DND-41 (cell line): ENCODE measurements at regions not wholly inside any gene's neighbourhood (a gene's known extent, or its start where the extent isn't known, plus 50 kb on each side); places are given as distances from the start of the nearest gene placed in this dataset.

Source experiments
- ATAC-seq: fragments of 200-7000 bp; cut with Tn5 transposase; 3 replicates; pipeline ENCODE4 v1.9.1; 2021; ENCODE audit warnings: low read depth; ENCODE audit not compliant: insufficient read depth
- DNase-seq: peaks from one replicate; pipeline ENCODE4 v3.0.0-alpha.2; 2020
- H2AFZ ChIP-seq: 2 replicates; pipeline ENCODE4 v1.6.0; 2012; ENCODE audit warnings: low read depth, low read length
- H3K27ac ChIP-seq: 2 replicates; pipeline ENCODE4 v1.5.1; 2012; ENCODE audit warnings: low read length, inconsistent platforms
- H3K27me3 ChIP-seq: fragments of 200-600 bp; sonication (generic); 2 replicates; pipeline ENCODE4 v1.6.0; 2012; ENCODE audit warnings: low read length, mild to moderate bottlenecking, inconsistent platforms; ENCODE audit not compliant: insufficient read depth, poor library complexity
- H3K36me3 ChIP-seq: 2 replicates; pipeline ENCODE4 v1.5.1; 2012; ENCODE audit warnings: low read length, inconsistent platforms; ENCODE audit not compliant: insufficient read depth
- H3K4me1 ChIP-seq: 2 replicates; pipeline ENCODE4 v1.5.1; 2012; ENCODE audit warnings: mild to moderate bottlenecking, low read length; ENCODE audit not compliant: insufficient read depth
- H3K4me2 ChIP-seq: 2 replicates; pipeline ENCODE4 v1.6.0; 2012; ENCODE audit warnings: mild to moderate bottlenecking, moderate library complexity, low read length, inconsistent platforms; ENCODE audit not compliant: insufficient read depth
- H3K4me3 ChIP-seq, 2 experiments: fragments of 200-600 bp in 1 of 2; shearing (Covaris generic) in 1 of 2; 2 replicates each; pipeline ENCODE4 v1.5.1; 2012 to 2016; ENCODE audit warnings: inconsistent platforms in 2 of 2, low read length in 2 of 2, mild to moderate bottlenecking in 2 of 2, low read depth in 1 of 2, moderate library complexity in 1 of 2
- H3K79me2 ChIP-seq: 2 replicates; pipeline ENCODE4 v1.6.0; 2012; ENCODE audit warnings: low read length, inconsistent platforms; ENCODE audit not compliant: insufficient read depth
- H3K9ac ChIP-seq: 2 replicates; pipeline ENCODE4 v1.6.0; 2012; ENCODE audit warnings: low read depth, mild to moderate bottlenecking, inconsistent platforms, low read length, moderate library complexity
- H3K9me3 ChIP-seq: 2 replicates; pipeline ENCODE4 v1.5.1; 2012; ENCODE audit warnings: low read length, moderate library complexity, mild to moderate bottlenecking, inconsistent platforms; ENCODE audit not compliant: insufficient read depth, severe bottlenecking
- H4K20me1 ChIP-seq: 2 replicates; pipeline ENCODE4 v1.6.0; 2012; ENCODE audit warnings: low read length; ENCODE audit not compliant: insufficient read depth
- EZH2 ChIP-seq: IDR thresholded peaks from 3 replicates; pipeline ENCODE4 v1.6.1; 2012; ENCODE audit warnings: borderline replicate concordance, low read depth, mild to moderate bottlenecking, moderate library complexity, low read length, inconsistent platforms; ENCODE audit not compliant: severe bottlenecking
- TF ChIP-seq, protein P1 (sequence below): IDR thresholded peaks from 2 replicates; pipeline ENCODE4 v1.5.1; 2012; ENCODE audit warnings: borderline replicate concordance, low read length, moderate library complexity, mild to moderate bottlenecking; ENCODE audit not compliant: poor library complexity, severe bottlenecking; ENCODE audit errors: extremely low read depth

DNA sequence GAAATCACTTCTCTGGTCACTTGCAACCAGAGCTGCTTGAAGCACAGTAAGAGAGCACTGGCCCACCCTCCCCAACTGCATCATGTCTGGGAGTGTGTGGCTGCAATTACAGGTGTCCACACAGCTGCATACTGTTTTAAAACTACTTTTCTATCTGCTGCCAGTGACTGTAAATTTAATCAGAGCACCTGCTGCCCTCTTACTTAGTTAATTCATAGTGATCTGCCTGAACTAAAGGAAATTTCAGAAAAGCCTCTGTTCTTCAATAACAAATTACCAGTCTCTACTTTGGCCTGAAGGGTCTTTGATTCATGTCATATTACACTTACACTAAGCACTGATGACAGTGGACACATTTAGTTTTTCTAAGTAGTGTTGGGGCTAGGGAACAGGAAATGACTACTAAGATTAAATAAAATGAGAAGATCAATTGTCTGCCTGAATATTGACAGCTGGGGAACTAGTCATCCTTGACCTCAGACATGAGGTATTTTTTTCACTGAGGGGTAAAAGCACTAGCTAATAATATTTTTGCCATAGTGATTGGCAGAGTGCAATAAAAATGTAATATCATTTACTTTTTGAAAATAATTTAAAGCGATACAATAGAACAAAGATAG, 788.9 kb upstream of the GRAMD2B start:
- Histone ChIP-seq H3K36me3 (no peaks in the 10 kb centered on the region), H3K4me1 (peaks cover 7% of the 10 kb centered on the region), H3K9me3 (no peaks in the 10 kb centered on the region), H3K79me2 (no peaks in the 10 kb centered on the region), H3K4me3 (no peak overlapping the region), H3K27me3 (no peaks in the 10 kb centered on the region), H2AFZ (no peak overlapping the region), H3K27ac (no peak overlapping the region), H4K20me1 (no peaks in the 10 kb centered on the region), H3K4me2 (no peak overlapping the region), H3K9ac (no peak overlapping the region)
- no peak for TF ChIP-seq EZH2
- TF ChIP-seq, protein P1, sequence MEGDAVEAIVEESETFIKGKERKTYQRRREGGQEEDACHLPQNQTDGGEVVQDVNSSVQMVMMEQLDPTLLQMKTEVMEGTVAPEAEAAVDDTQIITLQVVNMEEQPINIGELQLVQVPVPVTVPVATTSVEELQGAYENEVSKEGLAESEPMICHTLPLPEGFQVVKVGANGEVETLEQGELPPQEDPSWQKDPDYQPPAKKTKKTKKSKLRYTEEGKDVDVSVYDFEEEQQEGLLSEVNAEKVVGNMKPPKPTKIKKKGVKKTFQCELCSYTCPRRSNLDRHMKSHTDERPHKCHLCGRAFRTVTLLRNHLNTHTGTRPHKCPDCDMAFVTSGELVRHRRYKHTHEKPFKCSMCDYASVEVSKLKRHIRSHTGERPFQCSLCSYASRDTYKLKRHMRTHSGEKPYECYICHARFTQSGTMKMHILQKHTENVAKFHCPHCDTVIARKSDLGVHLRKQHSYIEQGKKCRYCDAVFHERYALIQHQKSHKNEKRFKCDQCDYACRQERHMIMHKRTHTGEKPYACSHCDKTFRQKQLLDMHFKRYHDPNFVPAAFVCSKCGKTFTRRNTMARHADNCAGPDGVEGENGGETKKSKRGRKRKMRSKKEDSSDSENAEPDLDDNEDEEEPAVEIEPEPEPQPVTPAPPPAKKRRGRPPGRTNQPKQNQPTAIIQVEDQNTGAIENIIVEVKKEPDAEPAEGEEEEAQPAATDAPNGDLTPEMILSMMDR: no peak
- DNase-seq (no peak), ATAC-seq (no peak)

DNA sequence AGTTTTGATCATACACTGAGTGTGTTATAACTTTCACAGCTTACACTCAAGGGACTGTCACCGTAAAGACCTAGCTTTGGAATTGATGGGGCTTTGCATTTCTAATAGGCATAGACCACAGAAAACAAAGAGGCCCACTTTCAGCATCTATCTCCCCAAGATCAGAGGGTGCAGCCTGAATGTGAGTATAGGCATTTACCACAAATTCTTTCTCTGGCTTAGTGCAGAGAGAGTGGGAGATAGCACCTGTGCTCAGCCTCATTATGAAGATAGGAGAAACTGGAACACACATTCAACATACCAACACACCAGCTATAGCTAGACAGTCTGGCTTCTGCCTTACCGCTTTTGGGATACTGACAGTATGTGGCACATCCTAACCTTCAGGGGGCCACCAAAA, 783.4 kb upstream of the GRAMD2B start:
- Histone ChIP-seq H4K20me1 (no peaks in the 10 kb centered on the region), H2AFZ (no peak overlapping the region), H3K27me3 (no peaks in the 10 kb centered on the region), H3K36me3 (no peaks in the 10 kb centered on the region), H3K9ac (no peak overlapping the region), H3K4me3 (no peak overlapping the region), H3K9me3 (peaks cover 10% of the 10 kb centered on the region), H3K27ac (peak overlapping the region; percentile 30; the same call in 1 of the 2 replicates), H3K4me2 (no peak overlapping the region), H3K79me2 (no peaks in the 10 kb centered on the region), H3K4me1 (peaks cover 16% of the 10 kb centered on the region)
- no peak for TF ChIP-seq EZH2
- TF ChIP-seq, protein P1: no peak
- ATAC-seq (peak; percentile 87), DNase-seq (peak; percentile 39)

DNA sequence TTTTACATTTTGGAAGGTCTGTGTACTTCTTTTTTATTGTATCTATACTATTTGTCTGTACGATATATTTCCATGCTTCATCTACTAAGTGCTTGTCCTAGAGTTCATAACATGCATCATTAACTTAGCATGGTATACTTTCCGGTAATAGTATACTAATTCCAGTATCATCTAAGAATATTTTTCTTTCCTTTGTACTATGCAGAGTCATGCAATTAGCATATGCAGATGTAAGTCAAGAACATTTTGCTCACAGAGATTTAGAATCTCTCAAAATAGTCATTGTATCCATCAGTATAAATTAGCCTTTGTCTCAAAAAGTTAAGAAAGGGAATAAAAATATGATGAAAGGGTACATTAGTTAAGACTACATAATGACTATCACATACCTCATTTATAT, 770.4 kb upstream of the GRAMD2B start:
- Histone ChIP-seq H3K4me2 (no peak overlapping the region), H3K27me3 (no peaks in the 10 kb centered on the region), H2AFZ (no peak overlapping the region), H3K27ac (no peak overlapping the region), H3K36me3 (no peaks in the 10 kb centered on the region), H3K9ac (no peak overlapping the region), H4K20me1 (no peaks in the 10 kb centered on the region), H3K79me2 (no peaks in the 10 kb centered on the region), H3K4me3 (no peak overlapping the region), H3K9me3 (no peaks in the 10 kb centered on the region), H3K4me1 (peaks cover 3% of the 10 kb centered on the region; the same call in 1 of the 2 replicates)
- no peak for DNase-seq
- no peak for ATAC-seq
- no peak for TF ChIP-seq EZH2
- TF ChIP-seq, protein P1: no peak
